Panc1 (cell line): ENCODE measurements at regions not wholly inside any gene's neighbourhood (a gene's known extent, or its start where the extent isn't known, plus 50 kb on each side); places are given as distances from the start of the nearest gene placed in this dataset.

Experiments
- CTCF ChIP-seq: fragments of 450-650 bp; IDR thresholded peaks from 2 replicates; pipeline ENCODE4 v1.5.1; 2017; ENCODE audit warnings: mild to moderate bottlenecking
- POLR2AphosphoS5 ChIP-seq: IDR thresholded peaks from 2 replicates; pipeline ENCODE4 v1.6.1; 2012; ENCODE audit warnings: mild to moderate bottlenecking, low read depth, low read length, moderate library complexity
- REST ChIP-seq, 2 experiments: IDR thresholded peaks; 2 replicates each; pipeline ENCODE4 v1.6.1; 2011 to 2012; ENCODE audit warnings: low read depth in 2 of 2, control low read depth in 1 of 2, low read length in 1 of 2, mild to moderate bottlenecking in 1 of 2, moderate library complexity in 1 of 2; ENCODE audit not compliant: insufficient read depth in 1 of 2
- SIN3A ChIP-seq: IDR thresholded peaks from 2 replicates; pipeline ENCODE4 v1.6.1; 2012; ENCODE audit warnings: low read depth, mild to moderate bottlenecking, low read length, moderate library complexity, borderline replicate concordance; ENCODE audit not compliant: insufficient read depth
- TCF7L2 ChIP-seq: IDR thresholded peaks from 2 replicates; pipeline ENCODE4 v1.6.1; 2011; ENCODE audit warnings: mild to moderate bottlenecking, low read depth, low read length, inconsistent platforms

- TF ChIP-seq CTCF (no peak), POLR2AphosphoS5 (no peak), SIN3A (no peak), TCF7L2 (no peak), REST (IDR thresholded peaks at IDR 0.05; ENCODE audit: insufficient read depth in 1 of 2, low read depth in 2 of 2, low read length in 1 of 2) (no peak)
These were observed 199.9 kb upstream of the SATB1 start for GRCh38 chr3:18625085-18625484.
